GM12872 (cell line): ENCODE measurements at regions not wholly inside any gene's neighbourhood (a gene's known extent, or its start where the extent isn't known, plus 50 kb on each side); places are given as distances from the start of the nearest gene placed in this dataset.

Experiments
- CTCF ChIP-seq: IDR thresholded peaks from 3 replicates; pipeline ENCODE4 v1.5.1; 2011; ENCODE audit warnings: low read depth, mild to moderate bottlenecking, low read length, moderate library complexity; ENCODE audit not compliant: insufficient read depth

DNA sequence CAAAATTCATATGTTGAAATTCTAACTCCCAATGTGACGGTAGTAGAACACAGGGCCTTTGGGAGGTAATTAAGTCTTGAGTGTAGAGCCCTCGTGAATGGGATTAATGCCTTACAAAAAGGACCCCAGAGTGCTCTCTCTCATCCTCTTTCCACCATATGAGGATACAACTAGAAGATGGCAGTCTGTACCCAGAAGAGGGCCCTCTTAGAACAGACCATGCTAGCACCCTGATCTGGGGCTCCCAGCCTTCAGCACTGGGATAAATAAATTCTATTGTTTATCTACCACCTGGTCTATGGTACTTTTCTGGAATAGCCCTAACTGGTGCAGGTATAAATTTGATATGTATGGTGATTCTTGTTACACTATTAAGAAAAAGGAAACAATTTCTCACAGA is 332.3 kb downstream of the BRINP1 start:
- no peak for TF ChIP-seq CTCF

- TF ChIP-seq CTCF: no peak
Measured at GRCh38 chr9:119043996-119044395, 325.2 kb downstream of the BRINP1 start.

GRCh38 chr9:119044806-119045205 is 324.4 kb downstream of the BRINP1 start:
- TF ChIP-seq CTCF: no peak

DNA sequence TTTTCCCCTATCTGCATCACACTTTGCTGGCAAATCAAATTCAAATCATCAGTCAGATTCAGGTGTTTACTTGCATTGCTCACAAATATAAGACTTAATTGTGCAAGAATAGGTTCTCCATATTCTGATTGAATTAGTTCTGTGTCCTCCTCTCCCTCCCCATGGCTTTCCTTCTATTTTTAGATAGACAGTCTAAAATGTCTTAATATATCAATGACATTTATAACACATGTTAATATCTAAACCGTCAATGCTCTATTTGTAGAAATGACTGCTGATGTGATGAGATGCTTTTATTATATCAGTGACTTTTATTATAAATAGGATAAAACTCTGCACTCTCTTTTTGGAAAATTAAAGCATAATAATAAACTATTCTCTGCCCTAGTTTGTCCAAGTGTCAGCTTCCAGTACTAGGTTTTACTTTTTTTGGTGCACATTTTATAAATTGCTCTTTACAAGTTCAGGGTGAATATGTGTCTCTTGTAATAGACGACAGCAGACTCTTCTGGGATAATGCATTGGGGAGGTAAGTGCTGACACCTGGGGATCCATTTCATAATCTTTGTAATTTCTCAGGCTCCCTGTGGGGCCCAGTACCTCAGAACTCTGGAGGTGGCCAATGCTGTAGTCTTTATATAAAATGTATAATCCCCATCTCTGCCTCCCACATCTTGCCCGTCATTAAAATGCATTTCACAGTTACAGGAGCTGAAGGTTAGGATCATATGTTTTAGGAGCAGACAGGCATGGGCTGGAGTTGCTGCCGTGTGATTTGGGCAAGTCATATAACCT is 321.5 kb downstream of the BRINP1 start:
- no peak for TF ChIP-seq CTCF

DNA sequence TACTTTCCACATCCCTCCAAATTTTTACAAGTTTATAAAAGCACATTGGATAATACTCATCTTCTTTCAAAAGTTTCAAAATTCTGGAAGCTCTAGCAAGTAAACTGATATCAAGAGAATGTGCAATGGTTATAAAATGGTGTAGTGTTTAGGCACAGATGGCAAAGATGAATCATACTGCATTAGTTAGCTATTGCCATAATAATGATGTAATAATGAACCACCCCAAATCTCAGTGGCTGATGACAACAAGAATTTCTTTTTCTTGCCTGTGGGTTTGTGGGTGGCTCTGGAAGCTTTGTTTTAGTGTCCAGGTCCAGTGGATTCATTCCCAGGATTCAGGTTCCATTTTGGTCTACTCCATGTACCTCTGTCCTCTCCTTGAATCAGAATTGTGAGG is 319.0 kb downstream of the BRINP1 start:
- TF ChIP-seq CTCF: no peak

- TF ChIP-seq CTCF: no peak
Measured at GRCh38 chr9:119052339-119053030, 316.8 kb downstream of the BRINP1 start.

DNA sequence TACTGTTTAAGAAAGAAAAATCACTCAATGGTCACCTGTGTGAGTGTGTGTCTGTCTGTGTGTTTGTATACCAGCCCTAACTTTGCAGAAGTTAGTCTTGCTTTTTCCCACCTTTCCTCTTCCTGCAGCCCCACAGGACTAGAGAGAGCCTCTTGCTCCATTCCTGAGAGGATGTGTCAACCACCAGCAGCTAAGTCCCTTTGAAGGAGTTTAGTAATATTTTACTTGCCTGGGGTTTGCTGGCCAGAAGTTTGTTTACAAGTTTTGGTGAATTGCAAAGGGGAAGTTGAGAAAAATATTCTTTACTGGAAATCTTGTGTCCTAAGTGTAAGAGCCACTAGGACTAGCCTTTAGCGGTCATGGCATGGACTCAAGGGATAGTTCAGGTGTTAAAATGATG is 316.2 kb downstream of the BRINP1 start:
- no peak for TF ChIP-seq CTCF
